ENCODE measurements at regions not wholly inside any gene's neighbourhood (a gene's known extent, or its start where the extent isn't known, plus 50 kb on each side); places are given as distances from the start of the nearest gene placed in this dataset.

- DNase-seq (ENCODE audit: low read depth) = no peak
These were observed 195.2 kb upstream of the C1QTNF7 start for GRCh38 chr4:15232366-15233263.

- no peak for DNase-seq (ENCODE audit: low read depth)
These were observed 194.6 kb upstream of the C1QTNF7 start for GRCh38 chr4:15233264-15233597.

- DNase-seq (ENCODE audit: low read depth) = no peak
These were observed 194.2 kb upstream of the C1QTNF7 start for GRCh38 chr4:15233626-15234025.

GRCh38 chr4:15234116-15234855 lies 193.5 kb upstream of the C1QTNF7 start:
- DNase-seq (ENCODE audit: low read depth) = no peak

- DNase-seq (ENCODE audit: low read depth) = no peak
These were observed 193.0 kb upstream of the C1QTNF7 start for GRCh38 chr4:15234856-15235126.

GRCh38 chr4:15235135-15235534 lies 192.7 kb upstream of the C1QTNF7 start:
- no peak for DNase-seq (ENCODE audit: low read depth)

GRCh38 chr4:15237648-15238230 lies 190.1 kb upstream of the C1QTNF7 start:
- DNase-seq (ENCODE audit: low read depth) = no peak

GRCh38 chr4:15238720-15239119 lies 189.1 kb upstream of the C1QTNF7 start:
- DNase-seq (ENCODE audit: low read depth) = no peak

- no peak for DNase-seq (ENCODE audit: low read depth)
These were observed 188.0 kb upstream of the C1QTNF7 start for GRCh38 chr4:15239866-15240265.

- no peak for DNase-seq (ENCODE audit: low read depth)
These were observed 187.1 kb upstream of the C1QTNF7 start for GRCh38 chr4:15240764-15241163.

GRCh38 chr4:15242021-15242420 lies 185.8 kb upstream of the C1QTNF7 start:
- DNase-seq (ENCODE audit: low read depth) = no peak

GRCh38 chr4:15244354-15244753 lies 183.5 kb upstream of the C1QTNF7 start:
- no peak for DNase-seq (ENCODE audit: low read depth)

- no peak for DNase-seq (ENCODE audit: low read depth)
These were observed 182.8 kb upstream of the C1QTNF7 start for GRCh38 chr4:15245006-15245530.

GRCh38 chr4:15250021-15250441 lies 177.8 kb upstream of the C1QTNF7 start:
- DNase-seq (ENCODE audit: low read depth) = no peak

- DNase-seq (ENCODE audit: low read depth) = no peak
These were observed 174.5 kb upstream of the C1QTNF7 start for GRCh38 chr4:15253349-15253748.

- DNase-seq (ENCODE audit: low read depth) = no peak
These were observed 173.5 kb upstream of the C1QTNF7 start for GRCh38 chr4:15254236-15254880.

- no peak for DNase-seq (ENCODE audit: low read depth)
These were observed 172.3 kb upstream of the C1QTNF7 start for GRCh38 chr4:15255537-15255936.

- no peak for DNase-seq (ENCODE audit: low read depth)
These were observed 167.1 kb upstream of the C1QTNF7 start for GRCh38 chr4:15260758-15261157.

GRCh38 chr4:15262396-15262795 lies 165.4 kb upstream of the C1QTNF7 start:
- DNase-seq (ENCODE audit: low read depth) = no peak

GRCh38 chr4:15270201-15270600 lies 157.6 kb upstream of the C1QTNF7 start:
- DNase-seq (ENCODE audit: low read depth) = no peak

GRCh38 chr4:15286041-15286440 lies 141.8 kb upstream of the C1QTNF7 start:
- DNase-seq (ENCODE audit: low read depth) = no peak

GRCh38 chr4:15291122-15291521 lies 136.7 kb upstream of the C1QTNF7 start:
- DNase-seq (ENCODE audit: low read depth) = no peak

GRCh38 chr4:15293711-15294110 lies 134.1 kb upstream of the C1QTNF7 start:
- no peak for DNase-seq (ENCODE audit: low read depth)
